HG03175 (cell line): ENCODE measurements at regions not wholly inside any gene's neighbourhood (a gene's known extent, or its start where the extent isn't known, plus 50 kb on each side); places are given as distances from the start of the nearest gene placed in this dataset.
"Not testable (repeated sequence)": the region's sequence is repeated elsewhere in the genome, so short reads cannot be mapped to it uniquely, and the experiment has no call there.

ENCODE experiments used
- ATAC-seq: cut with Tn5 transposase; IDR thresholded peaks from one replicate; pipeline ENCODE4 v1.9.1; 2021; ENCODE audit warnings: mild to moderate bottlenecking, moderate library complexity; ENCODE audit not compliant: unreplicated experiment

- ATAC-seq = no peak
These were observed 52.3 kb upstream of the COL5A2 start for GRCh38 chr2:189231719-189232323.

- ATAC-seq = peak; percentile 81
These were observed 53.3 kb upstream of the COL5A2 start for GRCh38 chr2:189232759-189233406.

- ATAC-seq = no peak
These were observed 54.0 kb upstream of the COL5A2 start for GRCh38 chr2:189233527-189233926.

- ATAC-seq = no peak
These were observed 55.4 kb upstream of the COL5A2 start for GRCh38 chr2:189234991-189235390.

- no peak for ATAC-seq
These were observed 56.5 kb upstream of the COL5A2 start for GRCh38 chr2:189236066-189236465.

- ATAC-seq = no peak
These were observed 59.3 kb upstream of the COL5A2 start for GRCh38 chr2:189238903-189239302.

GRCh38 chr2:189243843-189244242 is 64.3 kb upstream of the COL5A2 start:
- ATAC-seq = not testable (repeated sequence)

- no peak for ATAC-seq
These were observed 67.7 kb upstream of the COL5A2 start for GRCh38 chr2:189247276-189247675.

GRCh38 chr2:189248141-189248540 is 68.6 kb upstream of the COL5A2 start:
- ATAC-seq = no peak

- no peak for ATAC-seq
These were observed 69.6 kb upstream of the COL5A2 start for GRCh38 chr2:189249171-189249570.

- ATAC-seq = no peak
These were observed 70.3 kb upstream of the COL5A2 start for GRCh38 chr2:189249901-189250300.

GRCh38 chr2:189252991-189253675 is 73.6 kb upstream of the COL5A2 start:
- no peak for ATAC-seq

GRCh38 chr2:189253836-189254235 is 74.3 kb upstream of the COL5A2 start:
- ATAC-seq = no peak

GRCh38 chr2:189254268-189254883 is 74.8 kb upstream of the COL5A2 start:
- no peak for ATAC-seq

GRCh38 chr2:189255711-189256110 is 76.2 kb upstream of the COL5A2 start:
- ATAC-seq = no peak

- no peak for ATAC-seq
These were observed 79.2 kb upstream of the COL5A2 start for GRCh38 chr2:189258616-189259365.

- ATAC-seq = no peak
These were observed 80.8 kb upstream of the COL5A2 start for GRCh38 chr2:189260361-189260814.

- no peak for ATAC-seq
These were observed 81.9 kb upstream of the COL5A2 start for GRCh38 chr2:189261431-189261841.

GRCh38 chr2:189261916-189262315 is 82.4 kb upstream of the COL5A2 start:
- ATAC-seq = no peak

GRCh38 chr2:189265696-189266320 is 86.2 kb upstream of the COL5A2 start:
- ATAC-seq = no peak

- no peak for ATAC-seq
These were observed 87.9 kb upstream of the COL5A2 start for GRCh38 chr2:189267491-189267890.
